ENCODE measurements at regions not wholly inside any gene's neighbourhood (a gene's known extent, or its start where the extent isn't known, plus 50 kb on each side); places are given as distances from the start of the nearest gene placed in this dataset.
"Not testable (repeated sequence)": the region's sequence is repeated elsewhere in the genome, so short reads cannot be mapped to it uniquely, and the experiment has no call there.

- CTCF ChIA-PET, result no interaction called here
- TF ChIP-seq, protein P1, sequence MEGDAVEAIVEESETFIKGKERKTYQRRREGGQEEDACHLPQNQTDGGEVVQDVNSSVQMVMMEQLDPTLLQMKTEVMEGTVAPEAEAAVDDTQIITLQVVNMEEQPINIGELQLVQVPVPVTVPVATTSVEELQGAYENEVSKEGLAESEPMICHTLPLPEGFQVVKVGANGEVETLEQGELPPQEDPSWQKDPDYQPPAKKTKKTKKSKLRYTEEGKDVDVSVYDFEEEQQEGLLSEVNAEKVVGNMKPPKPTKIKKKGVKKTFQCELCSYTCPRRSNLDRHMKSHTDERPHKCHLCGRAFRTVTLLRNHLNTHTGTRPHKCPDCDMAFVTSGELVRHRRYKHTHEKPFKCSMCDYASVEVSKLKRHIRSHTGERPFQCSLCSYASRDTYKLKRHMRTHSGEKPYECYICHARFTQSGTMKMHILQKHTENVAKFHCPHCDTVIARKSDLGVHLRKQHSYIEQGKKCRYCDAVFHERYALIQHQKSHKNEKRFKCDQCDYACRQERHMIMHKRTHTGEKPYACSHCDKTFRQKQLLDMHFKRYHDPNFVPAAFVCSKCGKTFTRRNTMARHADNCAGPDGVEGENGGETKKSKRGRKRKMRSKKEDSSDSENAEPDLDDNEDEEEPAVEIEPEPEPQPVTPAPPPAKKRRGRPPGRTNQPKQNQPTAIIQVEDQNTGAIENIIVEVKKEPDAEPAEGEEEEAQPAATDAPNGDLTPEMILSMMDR (IDR thresholded peaks at IDR 0.05; ENCODE audit: insufficient read depth, low read length, missing control alignments), result no peak
- POLR2A ChIA-PET, result no interaction called here
These were observed 73.0 kb downstream of the GBP6 start for GRCh38 chr1:89436856-89437255.

GRCh38 chr1:89438301-89438700 is 74.4 kb downstream of the GBP6 start:
- CTCF ChIA-PET; H3K4me3 ChIP-seq (ENCODE audit: low read depth, low read length); POLR2A ChIA-PET; DNase-seq (ENCODE audit: low read depth, low spot score): not testable (repeated sequence)

More at GRCh38 chr1:89436856-89437255, 73.0 kb downstream of the GBP6 start:
- H3K4me3 ChIP-seq (ENCODE audit: low read depth, low read length), result no peak overlapping the region
- DNase-seq (ENCODE audit: low read depth, low spot score), result no peak

GRCh38 chr1:89440911-89441310 is 77.1 kb downstream of the GBP6 start:
- ChIA-PET POLR2A (no interaction called here), CTCF (no interaction called here)
- H3K4me3 ChIP-seq (ENCODE audit: low read depth, low read length), result no peak overlapping the region
- no peak for DNase-seq (ENCODE audit: low read depth, low spot score)
- TF ChIP-seq, protein P1 (IDR thresholded peaks at IDR 0.05; ENCODE audit: insufficient read depth, low read length, missing control alignments), result no peak

GRCh38 chr1:89444791-89445190 is 79.8 kb upstream of the LRRC8B start:
- H3K4me3 ChIP-seq (ENCODE audit: low read depth, low read length), result no peak overlapping the region
- CTCF ChIA-PET, result no interaction called here
- no peak for DNase-seq (ENCODE audit: low read depth, low spot score)
- TF ChIP-seq, protein P1 (IDR thresholded peaks at IDR 0.05; ENCODE audit: insufficient read depth, low read length, missing control alignments), result no peak
- POLR2A ChIA-PET, result no interaction called here

- no peak overlapping the region for H3K4me3 ChIP-seq (ENCODE audit: low read depth, low read length)
- TF ChIP-seq, protein P1 (IDR thresholded peaks at IDR 0.05; ENCODE audit: insufficient read depth, low read length, missing control alignments), result no peak
- POLR2A ChIA-PET, result no interaction called here
- no peak for DNase-seq (ENCODE audit: low read depth, low spot score)
- CTCF ChIA-PET, result interaction anchor here (0.7 to 2.6 kb wide), 5 partner anchors 33 to 477 kb away, joined by 3 to 13 read pairs (median 5); no protein-coding TSS in a partner anchor
These were observed 73.6 kb upstream of the LRRC8B start for GRCh38 chr1:89451011-89451410.

DNA sequence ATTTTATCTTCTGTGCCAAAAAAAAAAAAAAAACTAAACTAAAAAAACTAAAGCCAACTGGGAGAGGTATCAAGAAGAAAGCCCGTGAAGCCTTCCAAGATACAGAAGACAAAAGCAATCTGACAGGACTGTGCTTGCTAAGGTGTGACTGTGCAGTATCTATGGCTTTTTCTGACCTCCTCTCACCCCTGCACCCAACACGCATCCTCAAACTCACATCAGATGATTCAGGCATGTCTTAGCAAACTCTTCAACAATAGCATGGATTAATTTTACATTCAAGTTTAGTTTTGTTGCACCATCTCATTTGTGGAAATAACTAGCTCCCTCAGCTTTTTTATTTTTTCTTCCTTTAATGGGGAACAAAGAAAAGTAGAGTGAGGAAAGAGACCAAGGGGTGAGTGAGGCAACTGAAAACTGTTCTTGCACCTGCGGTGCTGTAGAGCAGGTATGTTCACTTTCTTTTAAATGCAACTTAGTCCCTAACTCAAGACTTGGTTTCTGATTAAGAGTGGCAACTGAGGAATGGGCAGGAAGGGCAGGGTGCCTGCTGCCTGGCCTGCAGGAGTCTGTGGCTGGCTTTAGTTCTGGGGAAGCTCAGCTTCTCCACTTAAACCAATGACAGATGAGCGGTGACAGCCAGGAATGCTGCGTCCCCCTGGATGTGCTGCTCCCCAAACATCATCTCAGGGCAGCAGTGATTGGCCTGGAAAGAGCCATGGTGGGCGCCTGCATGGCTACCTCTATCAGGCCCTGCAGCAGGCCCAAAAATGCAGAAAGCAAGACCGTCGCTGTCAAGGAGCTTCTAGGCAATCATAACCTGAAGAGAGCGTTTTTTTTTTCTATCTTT is 71.3 kb upstream of the LRRC8B start:
- no peak for DNase-seq (ENCODE audit: low read depth, low spot score)
- CTCF ChIA-PET, result interaction anchor here (0.7 to 7.1 kb wide), 13 partner anchors 10 to 480 kb away, joined by 3 to 75 read pairs (median 5); no protein-coding TSS in a partner anchor
- POLR2A ChIA-PET, result no interaction called here
- no peak overlapping the region for H3K4me3 ChIP-seq (ENCODE audit: low read depth, low read length)
- TF ChIP-seq, protein P1 (IDR thresholded peaks at IDR 0.05; ENCODE audit: insufficient read depth, low read length, missing control alignments), result no peak
